ENCODE measurements at regions not wholly inside any gene's neighbourhood (a gene's known extent, or its start where the extent isn't known, plus 50 kb on each side); places are given as distances from the start of the nearest gene placed in this dataset.

DNA sequence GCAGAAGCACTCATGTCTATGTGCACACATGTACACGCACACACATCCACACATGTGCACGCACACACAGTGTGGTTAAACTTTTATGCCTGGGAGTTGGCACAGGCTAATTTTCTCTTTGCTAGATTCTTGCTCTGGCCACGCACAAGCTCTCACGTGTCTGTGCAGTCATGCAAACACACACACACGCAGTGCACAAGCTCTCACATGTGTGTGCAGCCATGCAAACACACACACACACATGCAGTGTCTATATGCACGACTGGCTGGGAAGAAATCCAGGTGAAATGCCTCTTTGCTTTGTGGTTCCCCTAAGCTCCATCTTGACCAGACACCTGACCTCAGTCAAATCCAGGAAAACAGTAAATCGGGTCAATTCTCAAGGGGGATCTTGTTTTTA lies 138.0 kb downstream of the SHOX start:
- in situ Hi-C loops (cut with MboI; ENCODE audit: low pct_ligation_motif_present in 1 of 4, low pct_unique_long_range_greater_than_20kb in 1 of 4, low sequenced_read_pairs in 3 of 4) (no loop called here), intact Hi-C loops (cut with DNase I; ENCODE audit: low total_unique reads) (no loop called here)
- DNase-seq: no peak
- H3K27ac ChIP-seq: no peak overlapping the region
- H3K9me3 ChIP-seq: no peaks in the 10 kb centered on the region
- WGBS, 2 donors (ENCODE audit: low coverage in 1 of 2): 73 to 75% methylated on average over 1 to 7 of the region's 7 CpGs
- no peaks in the 10 kb centered on the region for H3K4me1 ChIP-seq
- H3K36me3 ChIP-seq: no peaks in the 10 kb centered on the region
- TF ChIP-seq POLR2A (IDR thresholded peaks at IDR 0.05) (no peak), POLR2AphosphoS5 (IDR thresholded peaks at IDR 0.05) (no peak), EP300 (IDR thresholded peaks at IDR 0.05; ENCODE audit: low read depth) (no peak)
- TF ChIP-seq, protein P1, sequence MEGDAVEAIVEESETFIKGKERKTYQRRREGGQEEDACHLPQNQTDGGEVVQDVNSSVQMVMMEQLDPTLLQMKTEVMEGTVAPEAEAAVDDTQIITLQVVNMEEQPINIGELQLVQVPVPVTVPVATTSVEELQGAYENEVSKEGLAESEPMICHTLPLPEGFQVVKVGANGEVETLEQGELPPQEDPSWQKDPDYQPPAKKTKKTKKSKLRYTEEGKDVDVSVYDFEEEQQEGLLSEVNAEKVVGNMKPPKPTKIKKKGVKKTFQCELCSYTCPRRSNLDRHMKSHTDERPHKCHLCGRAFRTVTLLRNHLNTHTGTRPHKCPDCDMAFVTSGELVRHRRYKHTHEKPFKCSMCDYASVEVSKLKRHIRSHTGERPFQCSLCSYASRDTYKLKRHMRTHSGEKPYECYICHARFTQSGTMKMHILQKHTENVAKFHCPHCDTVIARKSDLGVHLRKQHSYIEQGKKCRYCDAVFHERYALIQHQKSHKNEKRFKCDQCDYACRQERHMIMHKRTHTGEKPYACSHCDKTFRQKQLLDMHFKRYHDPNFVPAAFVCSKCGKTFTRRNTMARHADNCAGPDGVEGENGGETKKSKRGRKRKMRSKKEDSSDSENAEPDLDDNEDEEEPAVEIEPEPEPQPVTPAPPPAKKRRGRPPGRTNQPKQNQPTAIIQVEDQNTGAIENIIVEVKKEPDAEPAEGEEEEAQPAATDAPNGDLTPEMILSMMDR (IDR thresholded peaks at IDR 0.05): no peak
- no peak overlapping the region for H3K4me3 ChIP-seq
- no peaks in the 10 kb centered on the region for H3K27me3 ChIP-seq

- intact Hi-C loops (cut with DNase I; ENCODE audit: low total_unique reads): no loop called here
- TF ChIP-seq, protein P1 (IDR thresholded peaks at IDR 0.05): no peak
- no peak for TF ChIP-seq EP300 (IDR thresholded peaks at IDR 0.05; ENCODE audit: low read depth)
- TF ChIP-seq POLR2AphosphoS5 (IDR thresholded peaks at IDR 0.05): no peak
- TF ChIP-seq POLR2A (IDR thresholded peaks at IDR 0.05): no peak
These were observed 128.3 kb downstream of the SHOX start for GRCh38 chrX:758917-759316.

DNA sequence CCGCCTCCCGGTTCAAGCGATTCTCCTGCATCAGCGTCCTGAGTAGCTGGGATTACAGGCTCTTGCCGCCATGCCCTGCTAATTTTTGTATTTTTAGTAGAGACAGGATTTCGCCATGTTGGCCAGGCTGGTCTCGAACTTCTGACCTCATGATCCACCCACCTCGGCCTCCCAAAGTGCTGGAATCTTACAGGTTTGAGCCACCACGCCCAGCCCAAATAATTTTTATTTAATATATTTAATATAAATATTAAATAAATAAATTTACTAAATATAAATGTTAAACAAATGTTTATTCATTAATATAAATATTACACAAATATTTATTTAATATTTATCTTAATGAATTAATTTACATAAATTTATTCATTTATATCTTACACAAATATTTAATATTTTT lies 120.2 kb downstream of the SHOX start:
- no peaks in the 10 kb centered on the region for H3K9me3 ChIP-seq
- no peaks in the 10 kb centered on the region for H3K27me3 ChIP-seq
- H3K36me3 ChIP-seq: no peaks in the 10 kb centered on the region
- in situ Hi-C loops (cut with MboI; ENCODE audit: low pct_ligation_motif_present in 1 of 4, low pct_unique_long_range_greater_than_20kb in 1 of 4, low sequenced_read_pairs in 3 of 4) (no loop called here), intact Hi-C loops (cut with DNase I; ENCODE audit: low total_unique reads) (no loop called here)
- no peak for TF ChIP-seq POLR2AphosphoS5 (IDR thresholded peaks at IDR 0.05)
- TF ChIP-seq, protein P1 (IDR thresholded peaks at IDR 0.05): no peak
- no peak for TF ChIP-seq POLR2A (IDR thresholded peaks at IDR 0.05)
- no peak for TF ChIP-seq EP300 (IDR thresholded peaks at IDR 0.05; ENCODE audit: low read depth)
- no peak for DNase-seq
- WGBS, 2 donors (ENCODE audit: low coverage in 1 of 2): 81 to 84% methylated on average over 4 to 9 of the region's 9 CpGs
- no peak overlapping the region for H3K4me3 ChIP-seq
- H3K27ac ChIP-seq: no peak overlapping the region
- no peaks in the 10 kb centered on the region for H3K4me1 ChIP-seq

More at GRCh38 chrX:758917-759316, 128.3 kb downstream of the SHOX start:
- Histone ChIP-seq H3K4me3 (no peak overlapping the region), H3K27ac (no peak overlapping the region), H3K4me1 (no peaks in the 10 kb centered on the region), H3K9me3 (no peaks in the 10 kb centered on the region), H3K27me3 (no peaks in the 10 kb centered on the region), H3K36me3 (no peaks in the 10 kb centered on the region)
- no peak for DNase-seq
- in situ Hi-C loops (cut with MboI; ENCODE audit: low pct_ligation_motif_present in 1 of 4, low pct_unique_long_range_greater_than_20kb in 1 of 4, low sequenced_read_pairs in 3 of 4): no loop called here
- 85 to 87% methylated on average over 3 to 6 of the region's 6 CpGs for WGBS, 2 donors (ENCODE audit: low coverage in 1 of 2)

DNA sequence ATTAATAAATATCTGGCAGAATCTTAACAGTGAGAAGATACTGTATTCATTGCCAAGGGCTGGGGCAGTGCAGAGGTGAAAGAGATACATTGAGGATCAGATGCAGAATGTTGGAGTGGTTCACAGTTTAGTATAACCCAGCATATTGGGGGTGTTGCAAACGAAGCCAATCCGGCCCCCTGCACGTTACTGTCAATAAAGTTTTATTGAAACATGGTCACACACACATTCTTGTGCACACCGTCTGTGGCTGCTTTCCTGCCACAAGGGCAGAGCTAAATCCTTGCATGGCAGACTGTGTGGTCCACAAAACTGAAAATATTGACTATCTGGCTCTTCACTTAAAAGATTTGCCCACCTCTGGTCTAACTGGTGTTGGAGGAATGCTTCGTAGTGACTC lies 119.7 kb downstream of the SHOX start:
- TF ChIP-seq, protein P1 (IDR thresholded peaks at IDR 0.05): no peak
- TF ChIP-seq POLR2A (IDR thresholded peaks at IDR 0.05) (no peak), POLR2AphosphoS5 (IDR thresholded peaks at IDR 0.05) (no peak), EP300 (IDR thresholded peaks at IDR 0.05; ENCODE audit: low read depth) (no peak)
- Histone ChIP-seq H3K27ac (no peak overlapping the region), H3K27me3 (no peaks in the 10 kb centered on the region), H3K4me3 (no peak overlapping the region), H3K4me1 (no peaks in the 10 kb centered on the region), H3K9me3 (no peaks in the 10 kb centered on the region), H3K36me3 (no peaks in the 10 kb centered on the region)
- no peak for DNase-seq
- 72% methylated on average over 5 of the region's 5 CpGs; no CpG with 5 or more reads in 1 of the 2 donors for WGBS, 2 donors (ENCODE audit: low coverage in 1 of 2)
- in situ Hi-C loops (cut with MboI; ENCODE audit: low pct_ligation_motif_present in 1 of 4, low pct_unique_long_range_greater_than_20kb in 1 of 4, low sequenced_read_pairs in 3 of 4) (no loop called here), intact Hi-C loops (cut with DNase I; ENCODE audit: low total_unique reads) (no loop called here)
